ENCODE measurements at regions not wholly inside any gene's neighbourhood (a gene's known extent, or its start where the extent isn't known, plus 50 kb on each side); places are given as distances from the start of the nearest gene placed in this dataset.
A peak's percentile ranks its signal among the peaks of the same experiment; 100 is the strongest.

DNA sequence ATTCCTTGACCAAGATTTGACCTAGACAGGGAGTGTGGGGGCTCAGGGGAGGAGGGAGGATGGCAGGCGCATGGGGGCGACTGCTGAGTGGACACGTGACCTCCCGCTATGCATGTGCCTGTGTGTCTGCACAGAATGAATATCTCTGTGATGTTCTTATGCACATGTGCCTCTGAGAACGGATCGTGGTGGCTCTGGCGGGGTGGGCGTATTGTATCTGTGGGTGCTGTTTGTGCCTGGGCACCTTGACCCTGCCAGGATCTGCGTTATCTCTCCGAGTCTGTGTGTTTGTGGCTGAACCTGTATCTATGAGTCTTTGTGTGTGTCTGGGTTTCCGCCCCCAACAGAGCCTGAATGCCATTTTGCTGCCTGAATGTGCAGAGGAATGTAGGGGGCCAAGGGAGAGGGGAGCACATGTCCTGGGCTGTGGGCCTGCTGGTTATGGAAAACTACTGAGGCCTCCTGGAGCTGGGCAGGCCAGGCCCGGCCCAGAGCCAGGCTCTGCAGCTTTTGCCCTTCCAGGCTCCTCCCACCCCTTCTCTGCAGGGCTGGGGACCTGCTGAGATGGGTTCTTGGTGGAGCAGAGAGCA, 102.5 kb downstream of the EBNA1BP2 start:
- no peak overlapping the region for H3K27ac Mint-ChIP-seq
- peaks cover 10% of the 10 kb centered on the region for H3K4me1 Mint-ChIP-seq
- no peaks in the 10 kb centered on the region for H3K36me3 Mint-ChIP-seq
- H3K4me3 Mint-ChIP-seq, result no peak overlapping the region
- H3K27me3 Mint-ChIP-seq, result no peaks in the 10 kb centered on the region
- no peaks in the 10 kb centered on the region for H3K9me3 Mint-ChIP-seq

DNA sequence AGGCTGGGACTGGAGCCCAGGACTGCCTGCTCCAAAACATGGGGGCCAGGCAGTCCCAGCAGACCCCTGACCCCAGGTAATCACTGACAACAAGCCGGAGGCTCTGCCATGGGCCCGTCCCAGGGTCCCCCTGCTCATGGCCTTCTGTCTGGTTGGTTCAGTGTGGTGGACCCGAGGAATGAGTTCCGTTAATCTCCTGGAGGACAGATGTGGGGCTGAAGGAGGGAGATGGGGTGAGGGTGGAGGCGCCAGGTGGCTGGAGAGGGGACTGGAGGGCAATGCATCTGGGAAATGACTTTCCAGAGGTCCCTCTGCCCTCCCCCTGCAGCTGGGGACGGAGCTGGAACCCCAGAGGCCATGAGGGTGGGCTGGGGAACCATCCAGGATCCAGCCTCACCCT, 103.2 kb downstream of the EBNA1BP2 start:
- Mint-ChIP-seq H3K4me3 (no peak overlapping the region), H3K4me1 (peaks cover 10% of the 10 kb centered on the region), H3K27me3 (no peaks in the 10 kb centered on the region), H3K9me3 (no peaks in the 10 kb centered on the region), H3K27ac (no peak overlapping the region), H3K36me3 (no peaks in the 10 kb centered on the region)

DNA sequence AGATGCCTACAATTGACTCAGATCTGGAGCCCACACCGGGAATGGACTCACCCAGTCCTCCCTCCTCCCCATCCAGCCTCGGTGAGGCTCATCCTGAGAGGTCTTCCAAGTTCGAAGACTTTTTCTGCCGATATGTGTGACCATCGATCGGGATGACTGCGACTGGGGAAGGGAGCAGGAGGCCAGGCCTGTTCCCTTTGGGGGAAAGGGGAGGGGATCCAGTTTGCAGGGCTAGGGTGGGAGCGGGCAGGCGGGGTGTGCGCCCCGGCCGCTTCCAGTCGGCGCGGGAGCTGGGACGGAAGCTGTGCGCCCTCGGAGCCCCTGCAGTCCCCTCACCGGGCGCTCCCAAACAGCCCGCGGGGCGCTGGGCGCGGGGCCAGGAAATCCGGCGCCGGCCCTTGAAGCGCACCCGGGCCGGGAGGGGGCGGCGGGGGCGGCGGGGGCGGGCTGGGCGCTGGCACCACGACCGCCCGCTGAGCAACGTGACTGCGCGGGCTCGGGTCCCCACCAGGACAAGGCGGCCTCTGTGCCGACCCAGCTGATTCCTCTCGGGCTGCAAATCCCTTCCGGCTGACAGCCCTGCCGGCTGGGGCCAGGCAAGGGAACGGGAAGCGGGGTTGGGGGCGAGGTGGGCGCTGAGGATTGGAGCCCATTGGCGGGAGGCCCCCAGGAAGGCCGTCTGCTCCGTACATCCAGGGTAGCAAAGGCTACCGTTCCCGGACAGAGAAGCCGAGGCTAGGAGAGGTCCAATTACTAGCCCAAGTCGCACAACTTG, 103.9 kb downstream of the EBNA1BP2 start:
- no peaks in the 10 kb centered on the region for H3K27me3 Mint-ChIP-seq
- H3K4me1 Mint-ChIP-seq, result peaks cover 6% of the 10 kb centered on the region
- H3K36me3 Mint-ChIP-seq, result no peaks in the 10 kb centered on the region
- H3K9me3 Mint-ChIP-seq, result no peaks in the 10 kb centered on the region
- no peak overlapping the region for H3K27ac Mint-ChIP-seq
- peak overlapping the region; percentile 82 for H3K4me3 Mint-ChIP-seq

DNA sequence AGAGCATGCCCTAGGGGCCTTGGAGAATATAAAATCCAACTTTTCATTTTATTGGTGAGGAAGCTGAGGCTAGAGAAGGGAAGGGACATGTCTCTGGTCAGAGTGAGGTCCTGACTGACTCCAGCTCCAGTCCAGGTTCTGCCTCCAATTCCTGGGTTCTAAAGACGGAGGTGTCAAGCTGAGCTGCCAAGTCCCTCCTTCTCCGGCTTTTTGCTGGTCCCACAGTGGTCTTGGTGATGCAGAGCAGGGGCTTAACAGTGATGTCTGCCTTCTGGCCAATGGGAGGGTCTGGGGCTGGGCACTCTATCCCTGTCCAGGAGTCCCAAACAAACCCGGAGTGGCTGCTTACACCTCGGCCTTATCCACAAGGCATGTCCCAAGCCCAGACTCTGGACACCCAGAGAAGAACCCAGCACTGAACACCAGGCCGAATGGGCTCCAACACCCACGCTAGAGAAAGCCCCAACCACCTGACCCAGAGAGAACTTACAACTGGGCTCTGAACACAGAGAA, 104.8 kb downstream of the EBNA1BP2 start:
- Mint-ChIP-seq H3K27ac (no peak overlapping the region), H3K36me3 (no peaks in the 10 kb centered on the region), H3K4me1 (peaks cover 6% of the 10 kb centered on the region), H3K9me3 (no peaks in the 10 kb centered on the region), H3K27me3 (no peaks in the 10 kb centered on the region), H3K4me3 (peak overlapping the region; percentile 82)

DNA sequence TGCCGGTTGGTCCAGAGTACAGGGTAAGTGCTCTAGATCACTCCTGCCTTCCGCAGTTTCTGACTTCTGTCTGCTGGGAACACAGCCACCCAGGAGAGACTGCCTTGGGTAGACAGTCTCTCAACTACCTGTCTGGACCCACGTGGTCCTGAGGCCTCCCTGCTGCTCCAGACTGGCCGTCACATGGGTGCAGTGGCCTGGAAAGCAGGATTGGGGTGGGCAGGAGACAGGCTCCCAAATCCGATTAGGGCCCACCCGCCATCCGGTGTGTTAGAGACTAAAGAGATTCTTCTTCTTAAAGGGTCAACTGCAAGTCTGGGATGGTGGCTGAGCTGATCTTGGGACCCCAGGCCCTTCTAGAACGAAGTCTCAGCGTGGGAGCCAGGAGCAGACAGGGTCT, 105.5 kb downstream of the EBNA1BP2 start:
- no peaks in the 10 kb centered on the region for H3K9me3 Mint-ChIP-seq
- H3K27ac Mint-ChIP-seq, result no peak overlapping the region
- H3K27me3 Mint-ChIP-seq, result no peaks in the 10 kb centered on the region
- H3K4me3 Mint-ChIP-seq, result no peak overlapping the region
- H3K4me1 Mint-ChIP-seq, result peaks cover 6% of the 10 kb centered on the region
- H3K36me3 Mint-ChIP-seq, result no peaks in the 10 kb centered on the region

DNA sequence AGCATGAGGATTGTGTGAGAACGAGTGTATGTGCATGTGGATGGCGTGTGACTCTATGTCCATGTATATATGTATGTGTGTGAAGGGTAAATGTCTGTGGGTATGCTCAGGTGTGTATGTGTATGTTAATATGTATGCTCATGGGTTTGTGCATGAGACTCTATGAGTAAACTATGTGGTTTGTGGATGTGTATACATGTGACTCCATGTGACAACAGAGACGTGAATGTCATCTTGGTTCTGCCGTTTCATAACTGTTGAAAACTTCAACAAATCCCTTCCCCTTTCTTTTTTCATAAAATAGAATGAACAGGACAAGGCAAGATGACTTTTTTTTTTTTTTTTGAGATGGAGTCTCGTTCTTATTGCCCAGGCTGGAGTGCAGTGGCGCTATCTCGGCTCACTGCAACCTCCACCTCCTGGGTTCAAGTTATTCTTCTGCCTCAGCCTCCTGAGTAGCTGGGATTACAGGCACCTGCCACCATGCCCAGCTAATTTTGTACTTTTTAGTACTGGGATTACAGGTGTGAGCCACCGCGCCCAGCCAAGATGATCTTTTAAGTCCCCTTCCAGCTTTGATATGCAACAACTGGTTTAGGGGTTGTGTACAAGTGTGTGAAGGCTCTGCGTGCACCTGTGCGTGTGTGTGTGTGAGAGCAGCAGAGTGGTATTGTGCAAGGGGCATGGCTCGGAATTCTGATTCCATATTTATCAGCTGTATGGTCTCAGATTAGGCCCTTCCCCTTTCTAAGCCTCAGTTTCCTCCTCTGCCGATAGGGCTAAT, 106.3 kb downstream of the EBNA1BP2 start:
- H3K27ac Mint-ChIP-seq, result no peak overlapping the region
- no peaks in the 10 kb centered on the region for H3K36me3 Mint-ChIP-seq
- H3K4me3 Mint-ChIP-seq, result no peak overlapping the region
- no peaks in the 10 kb centered on the region for H3K9me3 Mint-ChIP-seq
- no peaks in the 10 kb centered on the region for H3K27me3 Mint-ChIP-seq
- peaks cover 6% of the 10 kb centered on the region for H3K4me1 Mint-ChIP-seq

DNA sequence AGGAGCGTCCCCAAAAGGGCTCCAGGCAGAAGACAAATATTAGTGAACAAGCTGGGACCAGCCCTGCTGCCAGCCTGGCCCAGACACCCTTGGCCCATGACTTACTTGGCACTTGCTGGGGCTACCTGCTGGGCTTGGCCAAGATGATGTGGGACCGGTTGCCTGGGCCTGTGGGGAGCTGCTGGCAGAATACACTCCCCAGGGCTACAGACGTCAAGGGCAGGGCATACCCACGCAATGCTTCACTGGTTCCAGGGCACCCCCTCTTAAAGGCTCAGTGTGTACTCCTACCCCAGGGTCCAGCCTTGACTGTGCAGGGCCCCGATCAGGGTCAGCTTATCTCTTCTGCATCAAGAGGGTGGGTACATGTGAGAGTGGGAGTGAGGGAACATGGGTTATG, 106.5 kb upstream of the SLC2A1 start:
- no peak overlapping the region for H3K27ac Mint-ChIP-seq
- peaks cover 6% of the 10 kb centered on the region for H3K4me1 Mint-ChIP-seq
- no peaks in the 10 kb centered on the region for H3K9me3 Mint-ChIP-seq
- H3K27me3 Mint-ChIP-seq, result no peaks in the 10 kb centered on the region
- H3K36me3 Mint-ChIP-seq, result no peaks in the 10 kb centered on the region
- no peak overlapping the region for H3K4me3 Mint-ChIP-seq

DNA sequence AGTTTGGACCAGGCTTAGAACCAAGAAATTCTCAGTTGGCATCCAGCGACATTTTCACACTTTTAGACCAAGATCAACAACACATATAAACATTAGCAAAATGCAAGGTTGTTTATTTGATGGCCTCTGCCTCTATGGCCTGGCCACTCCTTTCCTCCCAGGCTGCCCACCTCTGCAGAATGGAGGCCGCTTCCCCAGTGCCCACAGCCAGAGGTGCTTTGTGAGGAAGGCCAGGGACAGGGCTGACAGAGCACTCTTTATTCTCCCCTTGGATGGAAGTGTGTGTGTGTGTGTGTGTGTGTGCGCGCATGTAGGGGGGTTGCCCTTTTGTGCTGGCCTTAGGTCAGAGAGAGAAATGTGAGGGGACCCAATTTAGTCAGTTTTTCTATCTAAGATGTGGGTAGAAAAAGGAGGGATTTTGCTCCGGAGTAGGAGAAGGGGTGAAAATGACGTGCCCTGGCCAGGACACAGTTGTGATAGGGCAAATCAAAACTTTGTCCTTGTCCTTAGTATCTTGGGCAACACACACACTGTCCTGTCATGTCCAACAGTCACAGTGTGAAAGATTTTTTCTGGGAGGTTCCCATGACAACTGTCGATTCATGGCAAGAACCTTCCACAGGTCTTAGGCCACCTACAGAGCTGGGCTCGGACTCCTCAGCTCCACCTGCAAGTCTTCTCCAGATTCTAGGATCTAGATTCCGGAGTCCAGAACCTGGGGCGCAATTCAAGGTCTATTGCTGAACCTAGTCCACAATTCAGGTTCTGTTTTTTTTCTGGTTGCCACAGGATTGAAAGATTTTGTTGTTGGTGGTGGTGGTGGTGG, 104.9 kb upstream of the SLC2A1 start:
- Mint-ChIP-seq H3K27ac (no peak overlapping the region), H3K27me3 (no peaks in the 10 kb centered on the region), H3K9me3 (no peaks in the 10 kb centered on the region), H3K4me3 (no peak overlapping the region), H3K36me3 (no peaks in the 10 kb centered on the region), H3K4me1 (peaks cover 11% of the 10 kb centered on the region)

DNA sequence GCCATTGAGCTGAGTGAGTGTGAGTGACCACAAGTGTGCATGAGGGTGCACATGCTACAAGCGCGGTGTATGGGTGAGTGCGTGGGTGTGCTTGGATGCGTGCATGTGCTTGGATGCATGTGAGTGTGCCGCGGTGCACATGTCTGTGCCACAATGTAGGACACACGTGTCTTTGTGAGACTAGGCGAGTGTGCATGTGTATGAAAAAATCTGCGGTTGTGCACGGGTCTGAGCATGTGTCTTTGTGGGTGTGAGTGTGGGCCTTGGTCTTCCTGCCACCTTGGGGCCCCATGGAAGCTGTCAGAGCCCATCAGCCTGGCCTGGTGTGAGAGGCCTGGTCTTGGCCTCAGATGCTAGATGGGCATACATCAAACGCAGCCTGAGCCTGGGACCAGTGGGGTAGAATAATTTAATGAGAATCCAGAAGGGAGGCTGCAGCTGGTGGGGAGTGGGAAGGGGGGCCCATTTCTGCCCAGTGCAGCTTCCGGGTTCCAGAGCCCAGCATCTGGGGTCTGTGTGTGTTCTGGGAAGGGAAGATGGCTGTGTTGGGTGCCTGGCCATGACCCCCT, 103.9 kb upstream of the SLC2A1 start:
- no peaks in the 10 kb centered on the region for H3K27me3 Mint-ChIP-seq
- no peak overlapping the region for H3K4me3 Mint-ChIP-seq
- H3K4me1 Mint-ChIP-seq, result peaks cover 11% of the 10 kb centered on the region
- no peak overlapping the region for H3K27ac Mint-ChIP-seq
- H3K9me3 Mint-ChIP-seq, result no peaks in the 10 kb centered on the region
- no peaks in the 10 kb centered on the region for H3K36me3 Mint-ChIP-seq

DNA sequence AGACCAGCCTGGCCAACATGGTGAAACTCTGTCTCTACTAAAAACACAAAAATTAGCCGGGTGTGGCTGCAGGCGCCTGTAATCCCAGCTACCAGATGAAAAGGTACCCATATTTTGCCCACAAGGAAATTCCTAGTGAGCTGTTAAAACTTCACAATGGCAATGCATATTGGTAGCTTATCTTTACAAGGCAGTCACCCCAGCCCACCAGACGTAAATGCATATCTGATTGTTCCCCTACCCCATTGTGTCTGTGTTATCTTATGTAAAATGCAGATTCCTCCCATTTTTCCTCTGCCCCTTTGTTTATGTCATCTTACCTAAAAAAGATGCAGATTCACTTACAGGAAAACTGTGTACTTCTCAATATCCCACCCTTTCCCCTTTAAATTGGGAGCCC, 103.1 kb upstream of the SLC2A1 start:
- no peaks in the 10 kb centered on the region for H3K9me3 Mint-ChIP-seq
- no peaks in the 10 kb centered on the region for H3K36me3 Mint-ChIP-seq
- no peaks in the 10 kb centered on the region for H3K27me3 Mint-ChIP-seq
- peaks cover 9% of the 10 kb centered on the region for H3K4me1 Mint-ChIP-seq
- no peak overlapping the region for H3K4me3 Mint-ChIP-seq
- no peak overlapping the region for H3K27ac Mint-ChIP-seq

DNA sequence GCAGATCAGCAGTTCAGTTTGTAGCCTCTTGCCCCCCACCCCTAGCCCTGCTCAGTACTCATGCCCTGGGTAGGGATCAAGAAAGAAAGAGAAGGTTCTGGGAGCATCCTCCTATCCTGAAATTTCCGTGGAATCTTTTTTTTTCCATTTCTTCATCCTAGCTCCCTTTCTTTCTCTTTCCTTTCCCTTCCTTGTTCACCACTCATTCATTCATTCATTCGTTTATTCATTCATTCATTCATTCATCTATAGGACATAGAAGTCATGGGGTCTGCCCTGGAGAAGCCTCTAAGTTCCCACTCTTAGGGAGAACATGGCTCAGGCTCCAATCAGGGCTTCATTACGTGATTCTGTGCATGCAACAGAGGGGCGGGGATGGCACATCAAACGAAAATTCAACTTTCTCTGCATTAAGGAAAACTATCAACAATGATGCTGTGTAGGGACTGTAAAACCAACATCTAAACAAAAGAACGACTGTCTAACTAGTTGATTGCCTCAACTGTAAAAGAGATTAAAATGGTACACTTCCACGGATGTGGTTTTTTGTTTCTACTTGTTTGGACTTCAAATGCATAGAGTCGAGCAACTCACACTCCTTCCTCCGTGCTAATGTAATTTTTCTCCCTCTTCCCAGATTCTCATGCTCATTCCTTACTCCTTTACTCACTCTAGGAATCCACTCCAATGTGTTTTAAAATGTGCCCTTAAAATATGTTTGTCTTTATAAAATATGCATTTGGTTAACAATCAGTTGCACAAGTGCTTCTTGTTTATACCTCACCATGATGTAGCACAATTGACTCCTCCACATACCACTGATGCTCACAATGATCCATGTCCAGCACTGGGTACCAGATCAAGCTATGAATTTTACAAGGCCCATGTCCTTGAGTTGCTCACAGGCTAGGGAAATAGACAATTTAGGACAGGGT, 101.2 kb upstream of the SLC2A1 start:
- H3K27ac Mint-ChIP-seq, result peak overlapping the region; percentile 42
- H3K9me3 Mint-ChIP-seq, result no peaks in the 10 kb centered on the region
- H3K4me3 Mint-ChIP-seq, result no peak overlapping the region
- no peaks in the 10 kb centered on the region for H3K36me3 Mint-ChIP-seq
- peaks cover 9% of the 10 kb centered on the region for H3K4me1 Mint-ChIP-seq
- H3K27me3 Mint-ChIP-seq, result no peaks in the 10 kb centered on the region

DNA sequence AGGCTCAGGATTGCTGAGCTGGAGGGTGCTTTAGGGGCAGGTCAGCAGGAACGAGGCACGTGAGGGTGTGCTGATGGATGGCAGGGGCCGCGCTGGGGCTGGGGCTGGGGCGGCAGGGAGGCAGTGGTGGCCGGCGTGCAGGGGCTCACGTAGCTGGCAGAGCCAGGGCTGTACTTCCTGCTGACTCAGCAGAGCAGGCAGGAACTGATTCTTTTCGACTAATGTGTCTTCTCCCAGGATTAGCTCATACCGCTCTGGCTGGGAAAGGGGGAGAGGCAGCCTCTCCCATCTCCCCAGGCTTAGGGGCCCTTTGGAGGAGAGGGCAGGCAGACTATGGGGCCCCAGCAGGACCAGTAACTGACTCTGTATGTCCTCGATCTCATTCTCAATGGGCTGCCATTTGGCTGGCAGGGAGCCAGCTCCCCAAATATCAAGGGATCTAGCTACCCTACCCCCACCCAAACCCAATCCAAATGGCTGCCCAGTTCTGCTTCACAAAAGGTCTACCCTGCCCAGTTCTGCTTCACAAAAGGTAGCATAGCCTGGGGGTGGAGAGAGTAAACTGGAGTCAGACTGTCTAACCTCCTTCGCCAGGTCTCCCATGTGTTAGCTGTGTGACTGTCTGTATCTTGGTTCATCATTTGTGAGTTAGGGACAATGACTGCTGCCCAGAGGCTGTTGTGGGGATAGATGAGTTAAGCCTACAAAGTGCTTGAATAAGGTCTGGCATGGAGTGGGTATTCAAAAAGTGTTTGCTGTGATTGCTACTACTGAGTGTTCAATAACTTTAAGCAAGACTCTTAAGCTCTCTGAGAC, 100.1 kb upstream of the SLC2A1 start:
- Mint-ChIP-seq H3K4me3 (no peak overlapping the region), H3K36me3 (no peaks in the 10 kb centered on the region), H3K27ac (no peak overlapping the region)

DNA sequence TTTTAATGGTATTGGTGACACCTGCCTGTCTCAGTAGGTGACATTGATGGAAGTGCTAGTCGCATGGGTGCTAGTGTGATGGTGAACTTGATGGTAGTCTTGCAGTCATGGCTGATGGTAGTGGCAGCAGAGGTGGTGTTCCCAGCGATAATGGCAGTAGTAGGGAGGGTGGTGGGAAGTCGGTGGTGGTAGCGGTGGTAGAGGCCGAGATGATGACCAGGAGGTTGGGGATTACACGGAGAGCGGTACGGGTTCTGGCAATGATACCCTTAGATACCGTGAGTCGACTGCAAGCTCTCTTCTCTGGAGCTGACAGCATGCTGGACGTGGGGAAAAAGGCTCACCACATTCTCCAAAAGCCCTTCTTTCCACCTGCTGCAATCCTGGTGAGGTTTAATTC, 99.4 kb upstream of the SLC2A1 start:
- no peak overlapping the region for H3K4me3 Mint-ChIP-seq
- peaks cover 9% of the 10 kb centered on the region for H3K4me1 Mint-ChIP-seq
- no peaks in the 10 kb centered on the region for H3K36me3 Mint-ChIP-seq
- no peaks in the 10 kb centered on the region for H3K27me3 Mint-ChIP-seq
- no peaks in the 10 kb centered on the region for H3K9me3 Mint-ChIP-seq
- no peak overlapping the region for H3K27ac Mint-ChIP-seq

More for the DNA sequence above, 100.1 kb upstream of the SLC2A1 start:
- Mint-ChIP-seq H3K9me3 (no peaks in the 10 kb centered on the region), H3K27me3 (no peaks in the 10 kb centered on the region), H3K4me1 (peaks cover 9% of the 10 kb centered on the region)

Data from activated naive CD4-positive, alpha-beta T cell treated with anti-CD3 and anti-CD28 coated beads, Interleukin-2, amount 50 U/mL, for 24 hours (primary cell).